HG03460 (cell line): ENCODE measurements at regions not wholly inside any gene's neighbourhood (a gene's known extent, or its start where the extent isn't known, plus 50 kb on each side); places are given as distances from the start of the nearest gene placed in this dataset.

Experiments
- ATAC-seq: cut with Tn5 transposase; IDR thresholded peaks from one replicate; pipeline ENCODE4 v1.9.1; 2021; ENCODE audit not compliant: unreplicated experiment

- no peak for ATAC-seq
Measured at GRCh38 chr18:78650926-78651325, 328.7 kb upstream of the SALL3 start.

DNA sequence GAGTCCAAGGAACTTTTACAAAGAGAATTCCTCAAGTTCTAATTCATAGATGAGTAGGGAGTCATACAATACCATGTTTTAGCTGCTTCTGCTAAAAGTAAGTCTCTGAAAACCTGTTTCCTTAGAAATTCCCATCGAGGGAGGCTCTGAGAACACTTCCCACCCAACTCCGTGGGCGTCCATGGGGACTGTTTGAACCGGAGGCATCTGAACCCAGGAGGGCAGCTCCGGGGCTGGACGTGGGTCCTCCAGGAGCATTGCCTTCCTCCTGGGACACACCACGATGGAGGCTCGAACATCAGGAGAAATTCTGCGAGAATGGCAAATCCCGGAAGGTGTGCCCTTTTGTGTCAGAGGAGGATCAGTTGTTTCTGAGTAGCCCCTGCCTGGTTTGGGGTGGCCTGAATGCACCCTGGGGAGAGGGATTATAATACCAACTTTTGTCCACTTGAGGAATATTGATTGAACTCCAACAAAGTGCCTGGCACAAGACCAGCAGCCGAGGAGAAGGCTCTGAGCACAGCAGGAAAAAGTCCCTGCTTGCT is 327.5 kb upstream of the SALL3 start:
- ATAC-seq, result no peak

DNA sequence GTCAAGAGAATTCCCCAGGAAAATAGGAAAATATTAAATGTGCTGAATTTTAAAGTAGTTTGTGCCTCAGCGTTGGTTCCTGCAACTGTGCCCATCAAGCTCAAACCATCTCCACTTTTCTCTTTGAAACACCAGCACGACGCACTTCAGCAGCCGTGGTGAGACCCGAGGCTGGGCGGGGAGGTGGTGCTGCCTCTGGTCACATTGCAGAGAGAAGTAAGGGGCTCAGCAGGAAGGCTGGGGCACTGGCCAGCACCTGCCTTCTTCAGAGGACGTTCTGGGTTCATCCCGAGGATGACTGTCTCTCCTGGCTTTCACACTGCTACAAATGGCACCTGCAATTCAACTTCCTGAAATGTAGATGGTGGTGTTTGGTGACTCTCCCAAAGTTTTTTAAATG is 323.7 kb upstream of the SALL3 start:
- ATAC-seq, result no peak

GRCh38 chr18:78656346-78656925 is 323.2 kb upstream of the SALL3 start:
- no peak for ATAC-seq

DNA sequence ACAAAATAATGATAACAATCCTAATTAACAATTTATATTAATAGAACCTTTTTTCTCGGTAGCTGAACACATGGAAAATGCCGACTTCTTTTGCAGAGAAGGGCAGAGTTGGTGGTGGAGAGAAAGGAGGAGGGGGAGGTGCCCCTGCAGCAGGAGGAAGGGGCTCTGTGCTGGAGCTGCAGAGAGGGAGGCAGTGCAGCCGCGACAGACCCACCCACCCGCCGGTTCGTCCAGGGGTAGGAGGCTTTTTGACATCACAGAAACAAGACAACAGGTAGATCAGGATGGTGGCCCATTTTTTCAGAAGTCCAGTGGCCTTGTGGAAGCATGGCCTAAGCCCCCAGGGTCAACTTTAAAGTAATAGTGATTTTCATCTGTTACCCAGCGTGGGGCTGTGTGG is 321.1 kb upstream of the SALL3 start:
- ATAC-seq, result no peak

DNA sequence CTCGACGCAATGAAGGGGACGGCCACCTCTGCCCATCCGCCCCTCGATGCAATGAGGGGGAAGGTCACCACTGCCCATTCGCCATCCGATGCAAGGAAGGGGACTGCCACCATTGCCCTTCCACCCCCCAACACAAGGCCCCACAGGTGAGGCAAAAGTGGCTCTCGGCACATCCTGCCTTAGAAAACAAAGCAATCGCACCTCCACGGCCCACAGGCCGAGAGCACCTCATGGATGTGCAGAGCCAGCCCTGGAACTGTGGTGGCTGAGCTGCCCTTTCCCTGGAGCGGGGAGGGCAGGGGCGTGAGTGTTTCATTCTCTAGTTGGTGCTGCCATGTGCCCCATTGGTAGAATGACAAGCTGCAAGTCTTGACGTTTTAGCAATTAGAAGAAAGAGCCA is 320.6 kb upstream of the SALL3 start:
- ATAC-seq, result no peak

- ATAC-seq, result no peak
Measured at GRCh38 chr18:78659748-78660147, 319.9 kb upstream of the SALL3 start.

GRCh38 chr18:78660311-78660710 is 319.3 kb upstream of the SALL3 start:
- no peak for ATAC-seq

DNA sequence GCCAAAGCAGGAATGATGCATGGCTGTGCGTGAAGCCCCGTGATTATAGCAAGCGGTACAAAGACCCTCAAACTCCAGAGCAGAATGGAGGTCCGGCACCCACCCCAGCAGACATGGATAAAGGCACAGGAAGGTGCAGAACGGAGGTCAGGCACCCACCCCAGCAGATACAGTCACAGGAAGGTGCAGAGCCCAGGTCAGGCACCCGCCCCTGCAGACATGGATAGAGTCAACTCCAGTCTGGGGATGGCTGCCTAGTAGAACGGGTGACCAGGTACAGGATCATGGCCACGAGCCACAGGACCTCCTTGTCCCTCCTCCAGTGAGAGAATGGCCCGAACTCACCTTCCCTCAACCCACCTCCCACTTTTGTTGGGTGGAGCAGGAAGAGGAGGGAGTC is 318.3 kb upstream of the SALL3 start:
- ATAC-seq, result no peak

DNA sequence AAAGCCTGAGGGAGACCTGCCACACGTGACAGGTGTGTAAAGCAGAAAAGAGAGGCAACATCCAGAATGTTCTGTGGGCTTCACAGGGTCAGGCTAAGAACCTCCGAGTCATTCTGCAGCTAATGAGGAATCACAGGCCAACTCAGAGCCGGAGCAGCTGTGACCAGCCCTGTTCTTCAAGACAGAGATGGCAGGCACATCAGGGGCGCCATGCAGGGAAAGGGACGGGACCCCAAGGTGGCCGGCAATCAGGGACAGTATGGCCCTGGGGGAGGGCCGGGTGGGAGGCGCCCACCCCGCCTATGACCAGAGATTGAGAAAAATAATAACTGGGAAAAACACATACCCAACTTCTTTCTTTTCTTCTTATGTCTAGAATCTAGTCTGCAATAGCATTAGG is 316.7 kb upstream of the SALL3 start:
- ATAC-seq, result no peak

- no peak for ATAC-seq
Measured at GRCh38 chr18:78664048-78664447, 315.6 kb upstream of the SALL3 start.

DNA sequence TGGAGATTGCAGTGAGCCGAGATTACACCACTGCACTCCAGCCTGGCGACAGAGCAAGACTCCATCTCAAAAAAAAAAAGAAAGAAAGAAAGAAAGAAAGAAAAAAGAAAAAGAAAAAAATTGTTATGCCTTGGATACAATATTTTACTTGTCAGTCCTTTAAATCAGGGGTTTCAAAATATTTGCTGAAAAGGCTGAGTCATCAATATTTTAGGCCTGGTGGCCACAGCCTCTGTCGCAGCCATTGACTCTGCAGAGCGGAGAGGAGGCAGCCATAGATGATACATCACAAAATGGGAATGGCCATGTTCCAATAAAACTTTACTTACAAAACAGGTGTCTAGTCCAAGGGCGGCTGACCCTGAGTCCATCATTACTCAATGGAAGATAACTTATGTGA is 314.8 kb upstream of the SALL3 start:
- no peak for ATAC-seq

DNA sequence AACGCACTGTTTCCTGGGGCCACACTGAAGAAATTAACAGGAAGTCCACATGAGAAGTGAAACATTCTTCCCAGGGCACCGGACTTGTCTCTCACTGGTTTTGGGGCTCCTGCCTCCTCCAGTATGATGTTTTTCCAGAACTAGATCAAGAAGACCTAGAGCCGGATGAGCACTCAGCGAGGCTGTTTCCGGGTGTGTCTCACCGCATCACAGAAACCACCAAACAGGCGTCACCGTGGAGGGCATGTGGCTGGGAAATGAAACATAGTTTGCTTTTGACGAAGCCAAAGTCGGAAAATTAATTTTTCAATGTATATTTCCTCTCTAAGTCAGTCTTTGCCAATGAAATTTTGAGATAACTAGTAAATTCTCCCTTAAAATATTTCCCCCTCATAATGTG is 314.0 kb upstream of the SALL3 start:
- ATAC-seq, result no peak

GRCh38 chr18:78666666-78667335 is 312.8 kb upstream of the SALL3 start:
- no peak for ATAC-seq

GRCh38 chr18:78670778-78671391 is 308.7 kb upstream of the SALL3 start:
- ATAC-seq, result no peak

GRCh38 chr18:78671551-78671950 is 308.1 kb upstream of the SALL3 start:
- ATAC-seq, result no peak

- ATAC-seq, result no peak
Measured at GRCh38 chr18:78672862-78673446, 306.7 kb upstream of the SALL3 start.

DNA sequence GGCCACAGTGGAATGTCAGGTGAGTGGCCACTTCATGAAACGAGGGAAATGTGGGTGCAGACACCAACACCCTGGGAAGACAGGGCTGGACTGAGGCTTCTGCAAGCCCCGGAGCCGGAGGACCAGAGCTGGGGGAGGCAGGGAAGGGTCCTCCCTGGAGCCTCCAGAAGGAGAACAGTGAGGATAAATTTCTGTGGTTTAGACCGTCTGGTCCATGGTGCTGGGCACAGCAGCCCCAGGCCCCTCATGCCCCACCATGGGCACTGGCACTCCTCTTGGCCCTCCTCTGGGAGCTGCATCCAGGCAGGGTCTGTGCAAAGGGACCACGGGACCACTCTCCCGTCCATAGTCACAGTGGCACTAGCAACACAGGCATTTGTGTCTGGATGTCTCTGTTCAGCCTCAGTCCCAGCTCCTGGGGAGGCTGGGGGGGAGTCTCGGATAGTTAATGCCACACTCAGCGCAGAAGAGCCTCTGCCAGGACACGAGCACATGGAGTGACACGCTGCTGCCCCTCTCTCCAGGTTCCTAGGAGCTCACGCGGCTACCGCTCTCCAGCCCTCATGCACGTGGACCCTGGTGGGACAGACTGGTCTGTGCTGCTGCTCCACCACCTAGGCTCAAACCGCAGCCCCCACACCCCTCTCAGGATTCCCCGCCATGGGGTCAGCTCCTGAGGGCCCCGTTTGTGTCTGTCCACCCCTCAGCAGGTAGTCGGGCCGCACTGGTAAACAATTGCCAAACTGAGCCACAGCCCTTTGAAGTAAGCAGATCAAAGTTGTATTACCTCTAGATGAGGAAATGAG is 305.9 kb upstream of the SALL3 start:
- no peak for ATAC-seq

- ATAC-seq, result no peak
Measured at GRCh38 chr18:78675231-78675630, 304.4 kb upstream of the SALL3 start.

- no peak for ATAC-seq
Measured at GRCh38 chr18:78676622-78677482, 302.8 kb upstream of the SALL3 start.
